C4-2B (cell line): ENCODE measurements at regions not wholly inside any gene's neighbourhood (a gene's known extent, or its start where the extent isn't known, plus 50 kb on each side); places are given as distances from the start of the nearest gene placed in this dataset.

ENCODE experiments used
- H3K27ac ChIP-seq: fragments of 450-650 bp; 2 replicates; pipeline ENCODE4 v1.5.1; 2017
- CTCF ChIP-seq: fragments of 450-650 bp; conservative IDR thresholded peaks from 2 replicates; pipeline ENCODE4 v1.5.1; 2017; ENCODE audit warnings: mild to moderate bottlenecking
- ZFX ChIP-seq: fragments of 450-650 bp; IDR thresholded peaks from 2 replicates; pipeline ENCODE4 v1.6.1; 2017

DNA sequence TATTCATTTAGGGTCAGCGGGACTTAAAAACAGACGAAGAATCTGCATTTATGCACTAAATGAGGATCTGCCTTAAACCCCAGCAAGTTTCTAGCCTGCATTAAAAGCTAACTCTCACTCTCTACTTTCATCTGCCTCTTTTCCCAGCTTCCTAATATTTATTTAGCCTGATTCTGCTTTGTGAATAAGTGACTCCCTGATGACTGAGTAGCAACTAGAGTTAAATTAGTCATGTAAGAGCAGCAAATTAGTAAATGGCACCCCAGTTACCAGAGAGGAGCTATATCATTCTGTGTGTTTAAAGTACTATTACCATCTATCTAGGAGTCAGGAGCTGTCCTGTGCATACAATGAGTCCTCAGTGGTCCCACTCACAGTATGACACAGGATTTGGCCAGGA is 391.0 kb upstream of the RORA start:
- H3K27ac ChIP-seq, result no peak overlapping the region
- TF ChIP-seq CTCF (no peak), ZFX (no peak)

- TF ChIP-seq CTCF, result no peak
- no peak for TF ChIP-seq ZFX
Measured at GRCh38 chr15:61613729-61614128, 384.6 kb upstream of the RORA start.

DNA sequence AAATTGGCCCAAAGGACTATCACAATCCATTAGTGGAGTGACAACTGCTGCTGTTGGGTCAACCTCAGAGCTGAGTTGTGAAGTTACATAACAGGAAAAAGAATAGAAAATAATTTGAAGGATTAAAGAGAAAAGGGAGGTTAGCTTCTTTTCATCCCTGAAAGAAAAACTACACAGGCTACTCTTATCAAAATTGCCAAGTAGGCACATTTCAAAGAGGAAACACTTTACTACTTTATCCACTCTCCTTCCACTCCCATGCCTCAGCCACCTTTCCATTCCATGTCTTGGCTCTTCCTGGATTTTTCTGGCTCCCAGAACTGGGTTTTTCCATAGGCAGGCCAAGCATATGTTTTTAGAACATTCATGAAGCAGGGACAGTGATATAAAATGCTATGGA is 384.0 kb upstream of the RORA start:
- TF ChIP-seq CTCF (no peak), ZFX (no peak)
- H3K27ac ChIP-seq, result no peak overlapping the region

More at GRCh38 chr15:61613729-61614128, 384.6 kb upstream of the RORA start:
- H3K27ac ChIP-seq, result no peak overlapping the region

DNA sequence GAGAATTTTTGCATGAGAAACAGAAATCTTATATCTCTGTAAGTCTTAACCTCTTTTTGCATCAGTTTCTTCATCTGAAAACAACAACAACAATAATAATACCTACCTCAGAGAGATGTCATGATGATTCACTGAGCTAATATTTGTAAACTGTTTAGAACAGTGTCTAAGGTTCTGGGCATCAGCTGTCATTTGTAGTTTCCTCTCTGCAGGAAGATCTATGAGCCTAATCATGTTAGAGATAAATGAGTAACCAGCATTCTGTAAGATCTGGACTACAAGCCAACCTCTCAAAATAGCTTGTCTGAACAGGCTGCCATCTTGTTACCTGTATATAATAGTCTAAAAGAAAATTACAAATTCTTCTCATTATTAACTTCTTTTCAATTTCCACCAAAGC is 383.0 kb upstream of the RORA start:
- no peak for TF ChIP-seq CTCF
- no peak for TF ChIP-seq ZFX
- no peak overlapping the region for H3K27ac ChIP-seq

- no peak overlapping the region for H3K27ac ChIP-seq
- TF ChIP-seq ZFX, result no peak
- TF ChIP-seq CTCF, result no peak
Measured at GRCh38 chr15:61605343-61605742, 376.2 kb upstream of the RORA start.

- no peak for TF ChIP-seq CTCF
- TF ChIP-seq ZFX, result no peak
- no peak overlapping the region for H3K27ac ChIP-seq
Measured at GRCh38 chr15:61598655-61599054, 369.6 kb upstream of the RORA start.

GRCh38 chr15:61584410-61584809 is 355.3 kb upstream of the RORA start:
- TF ChIP-seq ZFX (no peak), CTCF (no peak)
- no peak overlapping the region for H3K27ac ChIP-seq
